ENCODE measurements at regions not wholly inside any gene's neighbourhood (a gene's known extent, or its start where the extent isn't known, plus 50 kb on each side); places are given as distances from the start of the nearest gene placed in this dataset.

DNA sequence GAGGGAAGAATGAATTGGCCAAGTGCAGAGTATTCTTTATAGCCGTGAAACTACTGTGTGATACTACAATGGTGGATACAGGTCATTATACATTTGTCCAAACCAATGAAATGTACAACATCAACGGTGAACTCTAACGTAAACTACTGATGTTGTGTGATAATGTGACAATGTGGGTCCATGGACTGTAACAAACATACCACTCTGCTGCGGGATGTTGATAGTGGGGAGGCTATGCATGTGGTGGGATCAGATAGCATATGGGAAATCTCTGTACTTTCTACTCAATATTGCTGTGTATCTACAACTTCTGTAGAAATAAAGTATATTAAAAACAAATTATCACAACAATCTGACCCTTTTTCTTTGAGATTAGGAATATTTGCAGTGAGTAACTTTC lies 101.1 kb downstream of the TEX13C start (continued):
- TF ChIP-seq, protein P1, sequence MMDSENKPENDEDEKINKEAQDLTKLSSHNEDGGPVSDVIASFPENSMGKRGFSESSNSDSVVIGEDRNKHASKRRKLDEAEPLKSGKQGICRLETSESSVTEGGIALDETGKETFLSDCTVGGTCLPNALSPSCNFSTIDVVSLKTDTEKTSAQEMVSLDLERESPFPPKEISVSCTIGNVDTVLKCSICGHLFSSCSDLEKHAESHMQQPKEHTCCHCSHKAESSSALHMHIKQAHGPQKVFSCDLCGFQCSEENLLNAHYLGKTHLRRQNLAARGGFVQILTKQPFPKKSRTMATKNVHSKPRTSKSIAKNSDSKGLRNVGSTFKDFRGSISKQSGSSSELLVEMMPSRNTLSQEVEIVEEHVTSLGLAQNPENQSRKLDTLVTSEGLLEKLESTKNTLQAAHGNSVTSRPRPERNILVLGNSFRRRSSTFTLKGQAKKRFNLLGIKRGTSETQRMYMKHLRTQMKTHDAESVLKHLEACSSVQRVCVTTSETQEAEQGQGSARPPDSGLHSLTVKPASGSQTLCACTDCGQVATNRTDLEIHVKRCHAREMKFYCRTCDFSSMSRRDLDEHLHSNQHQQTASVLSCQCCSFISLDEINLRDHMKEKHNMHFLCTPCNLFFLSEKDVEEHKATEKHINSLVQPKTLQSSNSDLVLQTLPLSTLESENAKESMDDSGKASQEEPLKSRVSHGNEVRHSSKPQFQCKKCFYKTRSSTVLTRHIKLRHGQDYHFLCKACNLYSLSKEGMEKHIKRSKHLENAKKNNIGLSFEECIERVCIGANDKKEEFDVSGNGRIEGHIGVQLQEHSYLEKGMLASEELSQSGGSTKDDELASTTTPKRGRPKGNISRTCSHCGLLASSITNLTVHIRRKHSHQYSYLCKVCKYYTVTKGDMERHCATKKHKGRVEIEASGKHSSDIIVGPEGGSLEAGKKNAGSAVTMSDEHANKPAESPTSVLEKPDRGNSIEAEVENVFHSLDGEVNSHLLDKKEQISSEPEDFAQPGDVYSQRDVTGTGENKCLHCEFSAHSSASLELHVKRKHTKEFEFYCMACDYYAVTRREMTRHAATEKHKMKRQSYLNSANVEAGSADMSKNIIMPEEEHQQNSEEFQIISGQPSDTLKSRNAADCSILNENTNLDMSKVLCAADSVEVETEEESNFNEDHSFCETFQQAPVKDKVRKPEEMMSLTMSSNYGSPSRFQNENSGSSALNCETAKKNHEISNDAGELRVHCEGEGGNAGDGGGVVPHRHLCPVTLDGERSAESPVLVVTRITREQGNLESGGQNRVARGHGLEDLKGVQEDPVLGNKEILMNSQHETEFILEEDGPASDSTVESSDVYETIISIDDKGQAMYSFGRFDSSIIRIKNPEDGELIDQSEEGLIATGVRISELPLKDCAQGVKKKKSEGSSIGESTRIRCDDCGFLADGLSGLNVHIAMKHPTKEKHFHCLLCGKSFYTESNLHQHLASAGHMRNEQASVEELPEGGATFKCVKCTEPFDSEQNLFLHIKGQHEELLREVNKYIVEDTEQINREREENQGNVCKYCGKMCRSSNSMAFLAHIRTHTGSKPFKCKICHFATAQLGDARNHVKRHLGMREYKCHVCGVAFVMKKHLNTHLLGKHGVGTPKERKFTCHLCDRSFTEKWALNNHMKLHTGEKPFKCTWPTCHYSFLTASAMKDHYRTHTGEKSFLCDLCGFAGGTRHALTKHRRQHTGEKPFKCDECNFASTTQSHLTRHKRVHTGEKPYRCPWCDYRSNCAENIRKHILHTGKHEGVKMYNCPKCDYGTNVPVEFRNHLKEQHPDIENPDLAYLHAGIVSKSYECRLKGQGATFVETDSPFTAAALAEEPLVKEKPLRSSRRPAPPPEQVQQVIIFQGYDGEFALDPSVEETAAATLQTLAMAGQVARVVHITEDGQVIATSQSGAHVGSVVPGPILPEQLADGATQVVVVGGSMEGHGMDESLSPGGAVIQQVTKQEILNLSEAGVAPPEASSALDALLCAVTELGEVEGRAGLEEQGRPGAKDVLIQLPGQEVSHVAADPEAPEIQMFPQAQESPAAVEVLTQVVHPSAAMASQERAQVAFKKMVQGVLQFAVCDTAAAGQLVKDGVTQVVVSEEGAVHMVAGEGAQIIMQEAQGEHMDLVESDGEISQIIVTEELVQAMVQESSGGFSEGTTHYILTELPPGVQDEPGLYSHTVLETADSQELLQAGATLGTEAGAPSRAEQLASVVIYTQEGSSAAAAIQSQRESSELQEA (IDR thresholded peaks at IDR 0.05; ENCODE audit: low read depth) = no peak
- no peak for TF ChIP-seq PHTF2 (CRISPR knock-in tag; IDR thresholded peaks at IDR 0.05)
- TF ChIP-seq CBX3 (IDR thresholded peaks at IDR 0.05; ENCODE audit: borderline replicate concordance in 1 of 2, low read length in 2 of 2) = 0 out of 3 replicates have a peak, but pooled peaks of 1 of the 2 experiments have one; percentile 18
- TF ChIP-seq LARP7 (IDR thresholded peaks at IDR 0.05) = no peak
- peak; percentile 69 for TF ChIP-seq TCF3 (CRISPR knock-in tag; IDR thresholded peaks at IDR 0.05)
- 0 out of 2 replicates have a peak, but pooled peaks have one; percentile 14 for TF ChIP-seq SMARCA4 (IDR thresholded peaks at IDR 0.05)
- TF ChIP-seq BDP1 (IDR thresholded peaks at IDR 0.05; ENCODE audit: insufficient read depth, insufficient read length) = no peak
- TF ChIP-seq ZNF778 (CRISPR knock-in tag; IDR thresholded peaks at IDR 0.05) = no peak
- TF ChIP-seq, protein P2, sequence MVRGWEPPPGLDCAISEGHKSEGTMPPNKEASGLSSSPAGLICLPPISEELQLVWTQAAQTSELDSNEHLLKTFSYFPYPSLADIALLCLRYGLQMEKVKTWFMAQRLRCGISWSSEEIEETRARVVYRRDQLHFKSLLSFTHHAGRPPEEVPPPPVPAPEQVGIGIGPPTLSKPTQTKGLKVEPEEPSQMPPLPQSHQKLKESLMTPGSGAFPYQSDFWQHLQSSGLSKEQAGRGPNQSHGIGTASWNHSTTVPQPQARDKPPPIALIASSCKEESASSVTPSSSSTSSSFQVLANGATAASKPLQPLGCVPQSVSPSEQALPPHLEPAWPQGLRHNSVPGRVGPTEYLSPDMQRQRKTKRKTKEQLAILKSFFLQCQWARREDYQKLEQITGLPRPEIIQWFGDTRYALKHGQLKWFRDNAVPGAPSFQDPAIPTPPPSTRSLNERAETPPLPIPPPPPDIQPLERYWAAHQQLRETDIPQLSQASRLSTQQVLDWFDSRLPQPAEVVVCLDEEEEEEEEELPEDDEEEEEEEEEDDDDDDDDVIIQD (CRISPR knock-in tag; IDR thresholded peaks at IDR 0.05) = no peak
- no peak for TF ChIP-seq PTTG1 (tag; IDR thresholded peaks at IDR 0.05; ENCODE audit: low read depth)
- TF ChIP-seq ZNF316 (IDR thresholded peaks at IDR 0.05) = no peak
- TF ChIP-seq, protein P3, sequence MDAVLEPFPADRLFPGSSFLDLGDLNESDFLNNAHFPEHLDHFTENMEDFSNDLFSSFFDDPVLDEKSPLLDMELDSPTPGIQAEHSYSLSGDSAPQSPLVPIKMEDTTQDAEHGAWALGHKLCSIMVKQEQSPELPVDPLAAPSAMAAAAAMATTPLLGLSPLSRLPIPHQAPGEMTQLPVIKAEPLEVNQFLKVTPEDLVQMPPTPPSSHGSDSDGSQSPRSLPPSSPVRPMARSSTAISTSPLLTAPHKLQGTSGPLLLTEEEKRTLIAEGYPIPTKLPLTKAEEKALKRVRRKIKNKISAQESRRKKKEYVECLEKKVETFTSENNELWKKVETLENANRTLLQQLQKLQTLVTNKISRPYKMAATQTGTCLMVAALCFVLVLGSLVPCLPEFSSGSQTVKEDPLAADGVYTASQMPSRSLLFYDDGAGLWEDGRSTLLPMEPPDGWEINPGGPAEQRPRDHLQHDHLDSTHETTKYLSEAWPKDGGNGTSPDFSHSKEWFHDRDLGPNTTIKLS (IDR thresholded peaks at IDR 0.05; ENCODE audit: borderline replicate concordance, low read depth) = no peak
- no peak for TF ChIP-seq SUPT5H (IDR thresholded peaks at IDR 0.05)
- TF ChIP-seq ZBTB34 (CRISPR knock-in tag; IDR thresholded peaks at IDR 0.05) = no peak
